ENCODE measurements at regions not wholly inside any gene's neighbourhood (a gene's known extent, or its start where the extent isn't known, plus 50 kb on each side); places are given as distances from the start of the nearest gene placed in this dataset.

GRCh38 chr7:32660936-32661335 is 165.6 kb downstream of the AVL9 start:
- intact Hi-C loops (cut with micrococcal nuclease; ENCODE audit: unreplicated experiment): no loop called here
- Histone ChIP-seq H3K36me3 (ENCODE audit: insufficient read depth, low read length) (no peaks in the 10 kb centered on the region), H3K27ac (ENCODE audit: low read depth, low read length, poor library complexity, severe bottlenecking) (no peak overlapping the region), H4K20me1 (ENCODE audit: insufficient read depth, low read length) (no peaks in the 10 kb centered on the region), H3K79me2 (ENCODE audit: insufficient read depth, low read depth, low read length) (no peaks in the 10 kb centered on the region), H3K9me2 (ENCODE audit: insufficient read depth, low read length) (no peaks in the 10 kb centered on the region), H3K9me3 (ENCODE audit: low read length) (no peaks in the 10 kb centered on the region), H3K4me3 (ENCODE audit: low read depth, low read length, poor library complexity, severe bottlenecking) (no peak overlapping the region), H3K4me1 (ENCODE audit: insufficient read depth, low read length, poor library complexity, severe bottlenecking) (no peaks in the 10 kb centered on the region), H3K4me2 (ENCODE audit: low read length) (no peak overlapping the region), H2AFZ (ENCODE audit: low read length) (no peak overlapping the region)
- BruUV-seq (replicated peaks): no TSS peak
- DNase-seq (ENCODE audit: low spot score): no peak
- ChIA-PET POLR2A (interaction anchor here (0.7 kb wide), 3 partner anchors 425 to 1012 kb away, joined by 3 read pairs; no protein-coding TSS in a partner anchor), CTCF (ENCODE audit: unreplicated experiment) (no interaction called here)
- no peak for TF ChIP-seq EZH2phosphoT487 (IDR thresholded peaks at IDR 0.05; ENCODE audit: borderline replicate concordance, low read depth, low read length)
- no peak for TF ChIP-seq CTCF (conservative IDR thresholded peaks at IDR 0.05; ENCODE audit: low read length)

GRCh38 chr7:32659853-32660252 is 164.6 kb downstream of the AVL9 start:
- no peak overlapping the region for H3K27ac ChIP-seq (ENCODE audit: low read depth, low read length, poor library complexity, severe bottlenecking)
- H3K4me2 ChIP-seq (ENCODE audit: low read length): no peak overlapping the region
- TF ChIP-seq CTCF (conservative IDR thresholded peaks at IDR 0.05; ENCODE audit: low read length) (no peak), EZH2phosphoT487 (IDR thresholded peaks at IDR 0.05; ENCODE audit: borderline replicate concordance, low read depth, low read length) (no peak)
- no TSS peak for BruUV-seq (replicated peaks)
- POLR2A ChIA-PET: interaction anchor here (0.6 to 0.7 kb wide), 2 partner anchors 93 to 963 kb away, joined by 3 read pairs; no protein-coding TSS in a partner anchor
- no peaks in the 10 kb centered on the region for H3K4me1 ChIP-seq (ENCODE audit: insufficient read depth, low read length, poor library complexity, severe bottlenecking)
- no peaks in the 10 kb centered on the region for H3K9me2 ChIP-seq (ENCODE audit: insufficient read depth, low read length)
- intact Hi-C loops (cut with micrococcal nuclease; ENCODE audit: unreplicated experiment): no loop called here
- H3K9me3 ChIP-seq (ENCODE audit: low read length): no peaks in the 10 kb centered on the region
- H4K20me1 ChIP-seq (ENCODE audit: insufficient read depth, low read length): no peaks in the 10 kb centered on the region
- H3K36me3 ChIP-seq (ENCODE audit: insufficient read depth, low read length): no peaks in the 10 kb centered on the region
- no peak for DNase-seq (ENCODE audit: low spot score)
- no peak overlapping the region for H2AFZ ChIP-seq (ENCODE audit: low read length)
- CTCF ChIA-PET (ENCODE audit: unreplicated experiment): no interaction called here
- no peaks in the 10 kb centered on the region for H3K79me2 ChIP-seq (ENCODE audit: insufficient read depth, low read depth, low read length)
- no peak overlapping the region for H3K4me3 ChIP-seq (ENCODE audit: low read depth, low read length, poor library complexity, severe bottlenecking)

- intact Hi-C loops (cut with micrococcal nuclease; ENCODE audit: unreplicated experiment): no loop called here
- BruUV-seq (replicated peaks): no TSS peak
- H3K36me3 ChIP-seq (ENCODE audit: insufficient read depth, low read length): no peaks in the 10 kb centered on the region
- H3K27ac ChIP-seq (ENCODE audit: low read depth, low read length, poor library complexity, severe bottlenecking): no peak overlapping the region
- H3K9me2 ChIP-seq (ENCODE audit: insufficient read depth, low read length): no peaks in the 10 kb centered on the region
- H3K79me2 ChIP-seq (ENCODE audit: insufficient read depth, low read depth, low read length): no peaks in the 10 kb centered on the region
- TF ChIP-seq CTCF (conservative IDR thresholded peaks at IDR 0.05; ENCODE audit: low read length) (no peak), EZH2phosphoT487 (IDR thresholded peaks at IDR 0.05; ENCODE audit: borderline replicate concordance, low read depth, low read length) (no peak)
- DNase-seq (ENCODE audit: low spot score): no peak
- ChIA-PET CTCF (ENCODE audit: unreplicated experiment) (no interaction called here), POLR2A (no interaction called here)
- no peak overlapping the region for H2AFZ ChIP-seq (ENCODE audit: low read length)
- H3K4me1 ChIP-seq (ENCODE audit: insufficient read depth, low read length, poor library complexity, severe bottlenecking): no peaks in the 10 kb centered on the region
- no peaks in the 10 kb centered on the region for H3K9me3 ChIP-seq (ENCODE audit: low read length)
- no peak overlapping the region for H3K4me2 ChIP-seq (ENCODE audit: low read length)
- no peak overlapping the region for H3K4me3 ChIP-seq (ENCODE audit: low read depth, low read length, poor library complexity, severe bottlenecking)
- no peaks in the 10 kb centered on the region for H4K20me1 ChIP-seq (ENCODE audit: insufficient read depth, low read length)
These were observed 163.2 kb downstream of the AVL9 start for GRCh38 chr7:32658467-32658869.
